ENCODE measurements at regions not wholly inside any gene's neighbourhood (a gene's known extent, or its start where the extent isn't known, plus 50 kb on each side); places are given as distances from the start of the nearest gene placed in this dataset.
A peak's percentile ranks its signal among the peaks of the same experiment; 100 is the strongest.

DNA sequence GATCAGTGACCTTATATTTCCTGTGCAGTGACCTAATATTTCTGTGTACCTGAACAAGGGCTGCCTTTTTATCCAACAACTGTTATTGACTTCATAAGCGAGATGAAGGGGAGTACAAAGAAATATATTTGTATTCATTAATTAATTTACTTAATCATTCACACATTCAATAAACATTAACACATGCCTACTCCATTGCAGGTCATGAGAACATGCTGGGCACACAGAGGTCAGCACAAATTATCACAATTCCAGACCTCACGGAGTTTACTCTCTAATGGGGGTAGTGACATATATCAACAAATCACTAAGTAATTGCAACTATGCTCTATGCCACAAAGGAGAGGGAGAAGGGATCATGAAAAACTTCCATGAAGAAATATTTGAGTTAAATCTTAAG lies 614.6 kb downstream of the TOX3 start:
- Histone ChIP-seq H3K4me1 (no peaks in the 10 kb centered on the region), H3K27ac (replicated peaks in 1 of 4) (no peak overlapping the region), H3K9me3 (no peaks in the 10 kb centered on the region), H3K4me3 (no peak overlapping the region), H3K27me3 (no peaks in the 10 kb centered on the region), H3K36me3 (no peaks in the 10 kb centered on the region)
- DNase-seq (ENCODE audit: extremely low spot score) = no peak
- 79% methylated on average over 2 of the region's 2 CpGs for WGBS
- TF ChIP-seq POLR2AphosphoS5 (IDR thresholded peaks at IDR 0.05) (no peak), EP300 (IDR thresholded peaks at IDR 0.05) (no peak), POLR2A (IDR thresholded peaks at IDR 0.05; ENCODE audit: low read depth) (no peak)
- TF ChIP-seq, protein P1, sequence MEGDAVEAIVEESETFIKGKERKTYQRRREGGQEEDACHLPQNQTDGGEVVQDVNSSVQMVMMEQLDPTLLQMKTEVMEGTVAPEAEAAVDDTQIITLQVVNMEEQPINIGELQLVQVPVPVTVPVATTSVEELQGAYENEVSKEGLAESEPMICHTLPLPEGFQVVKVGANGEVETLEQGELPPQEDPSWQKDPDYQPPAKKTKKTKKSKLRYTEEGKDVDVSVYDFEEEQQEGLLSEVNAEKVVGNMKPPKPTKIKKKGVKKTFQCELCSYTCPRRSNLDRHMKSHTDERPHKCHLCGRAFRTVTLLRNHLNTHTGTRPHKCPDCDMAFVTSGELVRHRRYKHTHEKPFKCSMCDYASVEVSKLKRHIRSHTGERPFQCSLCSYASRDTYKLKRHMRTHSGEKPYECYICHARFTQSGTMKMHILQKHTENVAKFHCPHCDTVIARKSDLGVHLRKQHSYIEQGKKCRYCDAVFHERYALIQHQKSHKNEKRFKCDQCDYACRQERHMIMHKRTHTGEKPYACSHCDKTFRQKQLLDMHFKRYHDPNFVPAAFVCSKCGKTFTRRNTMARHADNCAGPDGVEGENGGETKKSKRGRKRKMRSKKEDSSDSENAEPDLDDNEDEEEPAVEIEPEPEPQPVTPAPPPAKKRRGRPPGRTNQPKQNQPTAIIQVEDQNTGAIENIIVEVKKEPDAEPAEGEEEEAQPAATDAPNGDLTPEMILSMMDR (IDR thresholded peaks at IDR 0.05) = no peak
- intact Hi-C loops (cut with DNase I) = no loop called here

DNA sequence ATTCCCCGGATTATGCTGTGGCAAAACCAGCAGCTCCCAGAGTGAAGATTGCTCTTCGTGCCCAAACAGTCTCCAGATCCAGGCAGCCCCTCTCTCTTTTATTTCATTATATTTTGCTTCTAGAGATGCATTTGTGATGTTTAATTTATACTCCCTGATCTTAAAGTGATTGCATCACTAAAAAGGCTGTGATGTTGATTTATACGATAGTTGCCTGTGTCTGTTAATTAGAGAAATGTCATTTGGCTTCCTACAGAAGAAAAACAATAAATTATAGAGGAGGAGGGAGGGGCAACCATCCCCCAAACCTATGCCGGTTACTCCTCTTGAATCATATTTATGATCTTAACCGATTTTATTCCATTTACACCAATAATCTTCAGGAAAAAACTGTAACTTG lies 615.3 kb downstream of the TOX3 start:
- H3K4me1 ChIP-seq = no peaks in the 10 kb centered on the region
- 68% methylated on average over 5 of the region's 5 CpGs for WGBS
- intact Hi-C loops (cut with DNase I) = no loop called here
- H3K27me3 ChIP-seq = no peaks in the 10 kb centered on the region
- TF ChIP-seq, protein P1 (IDR thresholded peaks at IDR 0.05) = no peak
- TF ChIP-seq POLR2AphosphoS5 (IDR thresholded peaks at IDR 0.05) (no peak), EP300 (IDR thresholded peaks at IDR 0.05) (no peak), POLR2A (IDR thresholded peaks at IDR 0.05; ENCODE audit: low read depth) (no peak)
- no peak overlapping the region for H3K27ac ChIP-seq (replicated peaks in 1 of 4)
- H3K4me3 ChIP-seq = no peak overlapping the region
- H3K9me3 ChIP-seq = no peaks in the 10 kb centered on the region
- H3K36me3 ChIP-seq = no peaks in the 10 kb centered on the region
- no peak for DNase-seq (ENCODE audit: extremely low spot score)

DNA sequence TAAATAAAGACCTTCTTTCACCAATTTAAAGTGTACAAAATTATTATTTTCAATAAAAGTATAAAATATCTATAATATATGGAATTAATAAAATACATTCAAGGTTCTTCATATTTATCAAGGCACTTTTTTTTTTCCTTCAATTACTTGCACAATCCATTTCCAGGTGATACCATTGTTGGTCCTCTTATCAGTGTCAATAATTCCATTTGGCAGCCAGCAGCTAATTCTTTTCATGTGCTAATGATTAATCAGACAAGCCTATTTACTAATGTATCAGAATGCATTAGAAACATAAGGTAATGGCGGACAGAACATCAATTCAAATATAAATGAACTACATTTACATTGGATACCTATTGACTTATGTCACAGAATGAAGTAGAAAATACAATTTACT lies 622.2 kb downstream of the TOX3 start:
- intact Hi-C loops (cut with DNase I) = no loop called here
- no peak overlapping the region for H3K27ac ChIP-seq (replicated peaks in 1 of 4)
- H3K4me1 ChIP-seq = no peaks in the 10 kb centered on the region
- no peak for DNase-seq (ENCODE audit: extremely low spot score)
- no peaks in the 10 kb centered on the region for H3K27me3 ChIP-seq
- TF ChIP-seq POLR2A (IDR thresholded peaks at IDR 0.05; ENCODE audit: low read depth) (no peak), EP300 (IDR thresholded peaks at IDR 0.05) (no peak), POLR2AphosphoS5 (IDR thresholded peaks at IDR 0.05) (no peak)
- TF ChIP-seq, protein P1 (IDR thresholded peaks at IDR 0.05) = no peak
- 87% methylated on average over 1 of the region's 1 CpG for WGBS
- no peaks in the 10 kb centered on the region for H3K9me3 ChIP-seq
- H3K36me3 ChIP-seq = no peaks in the 10 kb centered on the region
- H3K4me3 ChIP-seq = no peak overlapping the region

DNA sequence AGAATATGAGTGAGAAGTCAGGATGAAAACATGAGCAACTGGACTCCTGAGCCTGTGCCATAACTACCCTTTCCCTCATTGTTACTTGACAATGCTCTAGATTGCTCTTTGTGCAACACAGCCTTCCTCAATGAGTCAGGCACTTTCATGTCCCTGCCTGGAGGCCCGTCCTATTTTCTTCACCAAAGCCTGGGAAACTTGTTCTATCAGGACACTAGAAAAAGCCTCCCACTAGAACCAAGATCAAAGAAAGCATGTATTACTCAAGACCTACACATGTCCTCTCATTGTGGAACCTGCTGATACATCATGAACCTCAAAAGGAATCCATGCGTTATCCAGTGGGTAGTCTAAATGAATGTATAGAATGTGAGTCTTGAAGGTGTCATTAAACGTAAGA lies 624.5 kb downstream of the TOX3 start:
- peak; percentile 10 for DNase-seq (ENCODE audit: extremely low spot score)
- Histone ChIP-seq H3K9me3 (no peaks in the 10 kb centered on the region), H3K4me1 (no peaks in the 10 kb centered on the region), H3K27ac (replicated peaks in 1 of 4) (no peak overlapping the region), H3K27me3 (no peaks in the 10 kb centered on the region), H3K36me3 (no peaks in the 10 kb centered on the region), H3K4me3 (no peak overlapping the region)
- intact Hi-C loops (cut with DNase I) = no loop called here
- TF ChIP-seq POLR2AphosphoS5 (IDR thresholded peaks at IDR 0.05) = no peak
- TF ChIP-seq EP300 (IDR thresholded peaks at IDR 0.05) = no peak
- TF ChIP-seq POLR2A (IDR thresholded peaks at IDR 0.05; ENCODE audit: low read depth) = no peak
- TF ChIP-seq, protein P1 (IDR thresholded peaks at IDR 0.05) = no peak
- WGBS = 89% methylated on average over 3 of the region's 3 CpGs

DNA sequence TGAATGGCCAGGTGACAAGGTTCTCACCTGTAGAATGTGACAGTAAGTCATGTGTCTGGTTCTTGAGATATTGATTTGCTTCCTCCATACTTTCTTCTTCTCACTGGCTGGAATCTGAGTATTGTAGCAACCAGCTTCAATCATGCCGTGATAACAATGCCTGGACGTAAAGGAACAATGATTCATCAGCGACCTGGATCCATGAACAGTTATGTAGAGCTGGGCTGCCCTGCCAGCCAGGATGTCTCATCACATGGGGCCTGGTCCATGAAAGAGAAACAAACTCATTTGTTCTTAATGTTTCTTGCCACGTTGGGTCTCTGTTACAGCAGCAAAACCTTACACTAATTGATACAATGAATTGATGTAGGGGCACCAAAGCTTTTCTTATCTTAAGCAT lies 627.2 kb downstream of the TOX3 start:
- no peaks in the 10 kb centered on the region for H3K4me1 ChIP-seq
- no peaks in the 10 kb centered on the region for H3K9me3 ChIP-seq
- H3K36me3 ChIP-seq = no peaks in the 10 kb centered on the region
- no peak for TF ChIP-seq EP300 (IDR thresholded peaks at IDR 0.05)
- TF ChIP-seq, protein P1 (IDR thresholded peaks at IDR 0.05) = no peak
- no peak for TF ChIP-seq POLR2A (IDR thresholded peaks at IDR 0.05; ENCODE audit: low read depth)
- TF ChIP-seq POLR2AphosphoS5 (IDR thresholded peaks at IDR 0.05) = no peak
- 82% methylated on average over 4 of the region's 4 CpGs for WGBS
- H3K27ac ChIP-seq (replicated peaks in 1 of 4) = no peak overlapping the region
- no peaks in the 10 kb centered on the region for H3K27me3 ChIP-seq
- H3K4me3 ChIP-seq = no peak overlapping the region
- peak; percentile 66 for DNase-seq (ENCODE audit: extremely low spot score)
- intact Hi-C loops (cut with DNase I) = no loop called here
